RWPE1 (cell line): ENCODE measurements at regions not wholly inside any gene's neighbourhood (a gene's known extent, or its start where the extent isn't known, plus 50 kb on each side); places are given as distances from the start of the nearest gene placed in this dataset.

ENCODE experiments used
- CTCF ChIA-PET: fragments of 350-600 bp; sonication (Branson Sonifier 250); formaldehyde crosslinking; extraction: SDS; loops from one replicate; lab custom pipeline; 2021; lab: Yijun Ruan, JAX
- POLR2A ChIA-PET: fragments of 400-600 bp; formaldehyde crosslinking; extraction: SDS; loops from one replicate; lab custom pipeline; 2020; ENCODE audit warnings: antibody characterized with exemption; ENCODE audit not compliant: low non-redundant PET; lab: Yijun Ruan, JAX
- DNase-seq: peaks from one replicate; pipeline ENCODE4 v3.0.0; 2012; ENCODE audit warnings: low spot score
- H3K27ac ChIP-seq: fragments of 450-650 bp; 2 replicates; pipeline ENCODE4 v1.5.1; 2017
- CTCF ChIP-seq: fragments of 450-650 bp; conservative IDR thresholded peaks from 2 replicates; pipeline ENCODE4 v1.5.1; 2017; ENCODE audit warnings: low read depth, mild to moderate bottlenecking

- no peak for DNase-seq
- TF ChIP-seq CTCF: no peak
- CTCF ChIA-PET: interaction anchor here (0.6 kb wide), 1 partner anchor 1442 kb away, joined by 5 read pairs; no protein-coding TSS in a partner anchor
- POLR2A ChIA-PET: no interaction called here
- H3K27ac ChIP-seq: no peak overlapping the region
Measured at GRCh38 chr21:16345757-16346156, 616.0 kb downstream of the USP25 start.

- CTCF ChIA-PET: interaction anchor here (0.5 kb wide), 1 partner anchor 12 kb away, joined by 6 read pairs; no protein-coding TSS in a partner anchor
- POLR2A ChIA-PET: no interaction called here
- DNase-seq: no peak
- no peak overlapping the region for H3K27ac ChIP-seq
- no peak for TF ChIP-seq CTCF
Measured at GRCh38 chr21:16347223-16347622, 617.4 kb downstream of the USP25 start.

DNA sequence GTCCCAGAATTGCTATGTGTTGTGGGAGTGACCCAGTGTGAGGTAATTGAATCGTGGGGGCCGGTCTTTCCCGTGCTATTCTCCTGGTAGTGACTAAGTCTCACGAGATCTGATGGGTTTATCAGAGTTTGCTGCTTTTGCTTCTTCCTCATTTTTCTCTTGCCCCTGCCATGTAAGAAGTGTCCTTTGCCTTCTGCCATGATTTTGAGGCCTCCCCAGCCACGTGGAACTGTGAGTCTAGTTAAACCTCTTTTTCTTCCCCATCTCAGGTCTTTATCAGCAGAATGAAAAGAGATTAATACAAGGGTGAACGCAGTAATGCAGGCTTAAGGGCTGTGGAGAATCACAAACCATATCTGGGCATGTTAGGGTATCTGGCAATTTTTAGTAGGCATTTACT is 624.0 kb downstream of the USP25 start:
- DNase-seq: no peak
- TF ChIP-seq CTCF: no peak
- no peak overlapping the region for H3K27ac ChIP-seq
- ChIA-PET CTCF (no interaction called here), POLR2A (no interaction called here)

GRCh38 chr21:16357994-16358393 is 628.2 kb downstream of the USP25 start:
- no peak overlapping the region for H3K27ac ChIP-seq
- POLR2A ChIA-PET: no interaction called here
- no peak for TF ChIP-seq CTCF
- DNase-seq: no peak
- CTCF ChIA-PET: no interaction called here

- H3K27ac ChIP-seq: no peak overlapping the region
- CTCF ChIA-PET: no interaction called here
- no peak for TF ChIP-seq CTCF
- DNase-seq: no peak
- POLR2A ChIA-PET: no interaction called here
Measured at GRCh38 chr21:16358784-16359183, 629.0 kb downstream of the USP25 start.

- DNase-seq: no peak
- H3K27ac ChIP-seq: no peak overlapping the region
- CTCF ChIA-PET: no interaction called here
- no peak for TF ChIP-seq CTCF
- POLR2A ChIA-PET: no interaction called here
Measured at GRCh38 chr21:16363100-16363499, 633.3 kb downstream of the USP25 start.

- ChIA-PET POLR2A (no interaction called here), CTCF (no interaction called here)
- DNase-seq: no peak
- H3K27ac ChIP-seq: no peak overlapping the region
- TF ChIP-seq CTCF: no peak
Measured at GRCh38 chr21:16363518-16363917, 633.7 kb downstream of the USP25 start.
